ENCODE measurements at regions not wholly inside any gene's neighbourhood (a gene's known extent, or its start where the extent isn't known, plus 50 kb on each side); places are given as distances from the start of the nearest gene placed in this dataset.

DNA sequence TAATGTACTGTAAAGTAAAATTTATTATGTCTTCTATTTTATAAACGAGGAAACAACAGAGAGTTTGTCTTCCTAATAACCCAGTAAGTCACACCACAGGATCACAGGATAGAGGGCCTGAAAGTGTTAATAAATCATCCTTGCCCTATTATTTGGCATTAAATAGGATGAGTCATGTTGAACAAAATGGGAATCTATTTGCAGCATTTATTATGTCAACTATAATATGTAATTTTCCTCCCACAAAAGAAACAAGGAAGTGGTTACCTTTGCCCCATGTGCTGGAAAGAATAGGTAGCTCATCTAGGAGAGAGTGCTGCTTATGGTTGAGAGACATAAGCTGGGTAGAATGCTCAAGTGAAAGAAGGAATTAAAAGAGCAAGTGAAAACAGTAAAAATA lies 237.6 kb upstream of the NDST3 start:
- CTCF ChIA-PET = no interaction called here
- WGBS (ENCODE audit: missing lambda C conversion rate) = 3% methylated on average over 1 of the region's 1 CpG
- H3K9me3 ChIP-seq = no peaks in the 10 kb centered on the region
- no peak overlapping the region for H3K4me3 ChIP-seq
- H3K27ac ChIP-seq = no peak overlapping the region
- FAIRE-seq (no peak), ATAC-seq (no peak), DNase-seq (ENCODE audit: low read depth in 1 of 2, low spot score in 1 of 2) (peak in 1 of 2 experiments; percentile 3)
- H3K4me2 ChIP-seq = no peak overlapping the region
- POLR2A ChIA-PET = no interaction called here
- H3K4me1 ChIP-seq = no peaks in the 10 kb centered on the region
- TF ChIP-seq, protein P1, sequence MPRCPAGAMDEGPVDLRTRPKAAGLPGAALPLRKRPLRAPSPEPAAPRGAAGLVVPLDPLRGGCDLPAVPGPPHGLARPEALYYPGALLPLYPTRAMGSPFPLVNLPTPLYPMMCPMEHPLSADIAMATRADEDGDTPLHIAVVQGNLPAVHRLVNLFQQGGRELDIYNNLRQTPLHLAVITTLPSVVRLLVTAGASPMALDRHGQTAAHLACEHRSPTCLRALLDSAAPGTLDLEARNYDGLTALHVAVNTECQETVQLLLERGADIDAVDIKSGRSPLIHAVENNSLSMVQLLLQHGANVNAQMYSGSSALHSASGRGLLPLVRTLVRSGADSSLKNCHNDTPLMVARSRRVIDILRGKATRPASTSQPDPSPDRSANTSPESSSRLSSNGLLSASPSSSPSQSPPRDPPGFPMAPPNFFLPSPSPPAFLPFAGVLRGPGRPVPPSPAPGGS (IDR thresholded peaks at IDR 0.05) = no peak
- no peak for TF ChIP-seq HOXA7 (CRISPR knock-in tag; IDR thresholded peaks at IDR 0.05)
- TF ChIP-seq SREBF2 (IDR thresholded peaks at IDR 0.05) = no peak
- no peak for TF ChIP-seq POLR2AphosphoS2 (conservative IDR thresholded peaks at IDR 0.05; ENCODE audit: low read length)

DNA sequence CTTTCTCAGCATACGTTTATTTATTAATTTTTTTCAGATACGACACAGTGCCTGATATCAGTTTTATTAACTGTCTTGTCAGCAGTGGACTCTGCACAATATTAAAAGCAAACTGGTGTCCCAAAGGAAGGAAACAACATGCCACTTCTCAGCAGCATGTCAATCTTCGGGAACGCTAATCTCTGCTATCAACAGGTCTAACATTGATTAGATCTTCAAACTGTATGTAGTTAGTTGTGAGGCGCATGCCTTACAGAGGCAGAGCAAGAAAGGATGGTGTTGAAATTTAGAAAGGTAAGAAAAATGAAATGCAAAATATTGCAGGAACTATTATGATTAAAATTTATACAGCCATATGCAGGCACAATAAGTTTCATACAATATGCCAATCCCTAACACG lies 233.7 kb upstream of the NDST3 start:
- no peak overlapping the region for H3K27ac ChIP-seq
- no peak for ATAC-seq
- no peaks in the 10 kb centered on the region for H3K4me1 ChIP-seq
- ChIA-PET POLR2A (no interaction called here), CTCF (no interaction called here)
- DNase-seq (ENCODE audit: low read depth in 1 of 2, low spot score in 1 of 2) = no peak
- no peak overlapping the region for H3K4me2 ChIP-seq
- no peak for FAIRE-seq
- WGBS (ENCODE audit: missing lambda C conversion rate) = 65% methylated on average over 6 of the region's 6 CpGs
- TF ChIP-seq BHLHE40 (IDR thresholded peaks at IDR 0.05; ENCODE audit: low read depth, low read length) (no peak), JUN (IDR thresholded peaks at IDR 0.05) (no peak), ESRRA (IDR thresholded peaks at IDR 0.05; ENCODE audit: borderline replicate concordance, low read length) (no peak), MYC (IDR thresholded peaks at IDR 0.05; ENCODE audit: borderline replicate concordance, low read length) (no peak)
- TF ChIP-seq, protein P2, sequence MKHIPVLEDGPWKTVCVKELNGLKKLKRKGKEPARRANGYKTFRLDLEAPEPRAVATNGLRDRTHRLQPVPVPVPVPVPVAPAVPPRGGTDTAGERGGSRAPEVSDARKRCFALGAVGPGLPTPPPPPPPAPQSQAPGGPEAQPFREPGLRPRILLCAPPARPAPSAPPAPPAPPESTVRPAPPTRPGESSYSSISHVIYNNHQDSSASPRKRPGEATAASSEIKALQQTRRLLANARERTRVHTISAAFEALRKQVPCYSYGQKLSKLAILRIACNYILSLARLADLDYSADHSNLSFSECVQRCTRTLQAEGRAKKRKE (CRISPR knock-in tag; IDR thresholded peaks at IDR 0.05; ENCODE audit: low read depth) = no peak
- TF ChIP-seq, protein P3, sequence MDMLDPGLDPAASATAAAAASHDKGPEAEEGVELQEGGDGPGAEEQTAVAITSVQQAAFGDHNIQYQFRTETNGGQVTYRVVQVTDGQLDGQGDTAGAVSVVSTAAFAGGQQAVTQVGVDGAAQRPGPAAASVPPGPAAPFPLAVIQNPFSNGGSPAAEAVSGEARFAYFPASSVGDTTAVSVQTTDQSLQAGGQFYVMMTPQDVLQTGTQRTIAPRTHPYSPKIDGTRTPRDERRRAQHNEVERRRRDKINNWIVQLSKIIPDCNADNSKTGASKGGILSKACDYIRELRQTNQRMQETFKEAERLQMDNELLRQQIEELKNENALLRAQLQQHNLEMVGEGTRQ (IDR thresholded peaks at IDR 0.05) = no peak
- no peak overlapping the region for H3K4me3 ChIP-seq
- no peaks in the 10 kb centered on the region for H3K9me3 ChIP-seq

DNA sequence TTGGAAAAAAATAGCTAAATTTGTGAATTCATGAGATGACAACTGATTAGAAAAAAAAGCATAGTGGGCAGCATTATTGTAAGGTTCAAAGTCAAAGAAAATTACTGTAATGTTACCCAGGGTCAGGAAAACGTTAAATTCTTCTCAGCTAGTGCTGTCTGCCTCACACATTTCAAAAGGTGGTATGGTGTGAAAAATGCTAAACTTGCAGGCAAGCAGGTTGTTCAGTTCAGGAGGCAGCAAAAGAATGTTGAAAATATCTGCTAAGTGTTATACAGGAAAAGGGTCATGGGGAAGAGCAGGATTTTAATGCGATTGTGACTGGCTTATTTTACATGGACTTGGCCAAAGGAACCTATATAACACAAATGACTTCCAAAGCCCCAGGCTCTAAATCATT lies 232.5 kb upstream of the NDST3 start:
- Histone ChIP-seq H3K4me3 (no peak overlapping the region), H3K4me2 (no peak overlapping the region), H3K4me1 (no peaks in the 10 kb centered on the region), H3K9me3 (no peaks in the 10 kb centered on the region), H3K27ac (no peak overlapping the region)
- WGBS (ENCODE audit: missing lambda C conversion rate) = 52% methylated on average over 2 of the region's 2 CpGs
- TF ChIP-seq MAFK (IDR thresholded peaks at IDR 0.05; ENCODE audit: partially characterized antibody) (no peak), JUN (IDR thresholded peaks at IDR 0.05) (no peak), ZFP36 (IDR thresholded peaks at IDR 0.05; ENCODE audit: borderline replicate concordance, partially characterized antibody) (no peak), MYC (IDR thresholded peaks at IDR 0.05; ENCODE audit: borderline replicate concordance, low read length) (no peak), RFX5 (IDR thresholded peaks at IDR 0.05) (no peak), HEYL (CRISPR knock-in tag; IDR thresholded peaks at IDR 0.05) (no peak), ESRRA (IDR thresholded peaks at IDR 0.05; ENCODE audit: borderline replicate concordance, low read length) (no peak)
- POLR2A ChIA-PET = no interaction called here
- no peak for ATAC-seq
- no peak for FAIRE-seq
- CTCF ChIA-PET = no interaction called here
- DNase-seq (ENCODE audit: low read depth in 1 of 2, low spot score in 1 of 2) = no peak

DNA sequence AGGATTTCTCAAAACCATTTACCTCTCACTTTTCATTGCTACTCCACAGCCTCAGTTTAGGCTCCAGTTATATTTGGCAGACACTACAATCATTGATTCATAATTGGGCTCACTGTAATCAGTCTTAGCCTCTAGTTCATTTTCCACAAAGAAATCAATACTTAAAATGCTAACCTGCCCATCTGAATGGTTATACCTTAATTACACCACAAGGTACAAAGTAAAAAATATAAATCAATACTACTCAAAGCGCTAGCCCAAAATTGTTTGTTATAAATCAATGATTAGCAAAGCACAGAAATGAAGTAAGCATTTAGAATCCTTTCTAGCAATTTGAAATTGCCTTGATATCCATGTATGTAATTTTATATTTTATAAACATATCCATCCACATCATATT lies 222.6 kb upstream of the NDST3 start:
- ATAC-seq (no peak), FAIRE-seq (no peak), DNase-seq (ENCODE audit: low read depth in 1 of 2, low spot score in 1 of 2) (no peak)
- Histone ChIP-seq H3K27ac (no peak overlapping the region), H3K4me1 (no peaks in the 10 kb centered on the region), H3K4me2 (no peak overlapping the region), H3K4me3 (no peak overlapping the region), H3K9me3 (no peaks in the 10 kb centered on the region)
- ChIA-PET CTCF (no interaction called here), POLR2A (no interaction called here)
- 46% methylated on average over 1 of the region's 1 CpG for WGBS (ENCODE audit: missing lambda C conversion rate)
- TF ChIP-seq HOXB5 (CRISPR knock-in tag; IDR thresholded peaks at IDR 0.05) = no peak
- TF ChIP-seq, protein P4, sequence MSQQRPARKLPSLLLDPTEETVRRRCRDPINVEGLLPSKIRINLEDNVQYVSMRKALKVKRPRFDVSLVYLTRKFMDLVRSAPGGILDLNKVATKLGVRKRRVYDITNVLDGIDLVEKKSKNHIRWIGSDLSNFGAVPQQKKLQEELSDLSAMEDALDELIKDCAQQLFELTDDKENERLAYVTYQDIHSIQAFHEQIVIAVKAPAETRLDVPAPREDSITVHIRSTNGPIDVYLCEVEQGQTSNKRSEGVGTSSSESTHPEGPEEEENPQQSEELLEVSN (IDR thresholded peaks at IDR 0.05; ENCODE audit: borderline replicate concordance, low read depth) = no peak
- TF ChIP-seq, protein P5, sequence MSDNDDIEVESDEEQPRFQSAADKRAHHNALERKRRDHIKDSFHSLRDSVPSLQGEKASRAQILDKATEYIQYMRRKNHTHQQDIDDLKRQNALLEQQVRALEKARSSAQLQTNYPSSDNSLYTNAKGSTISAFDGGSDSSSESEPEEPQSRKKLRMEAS (IDR thresholded peaks at IDR 0.05) = no peak
- no peak for TF ChIP-seq ZSCAN20 (CRISPR knock-in tag; IDR thresholded peaks at IDR 0.05)
- TF ChIP-seq MAFK (IDR thresholded peaks at IDR 0.05; ENCODE audit: partially characterized antibody) = no peak
- TF ChIP-seq MAZ (IDR thresholded peaks at IDR 0.05; ENCODE audit: borderline replicate concordance, low read depth, low read length) = no peak
- no peak for TF ChIP-seq FOSL2 (IDR thresholded peaks at IDR 0.05)
- TF ChIP-seq FOSL2 (CRISPR knock-in tag; IDR thresholded peaks at IDR 0.05) = no peak
- TF ChIP-seq, protein P6, sequence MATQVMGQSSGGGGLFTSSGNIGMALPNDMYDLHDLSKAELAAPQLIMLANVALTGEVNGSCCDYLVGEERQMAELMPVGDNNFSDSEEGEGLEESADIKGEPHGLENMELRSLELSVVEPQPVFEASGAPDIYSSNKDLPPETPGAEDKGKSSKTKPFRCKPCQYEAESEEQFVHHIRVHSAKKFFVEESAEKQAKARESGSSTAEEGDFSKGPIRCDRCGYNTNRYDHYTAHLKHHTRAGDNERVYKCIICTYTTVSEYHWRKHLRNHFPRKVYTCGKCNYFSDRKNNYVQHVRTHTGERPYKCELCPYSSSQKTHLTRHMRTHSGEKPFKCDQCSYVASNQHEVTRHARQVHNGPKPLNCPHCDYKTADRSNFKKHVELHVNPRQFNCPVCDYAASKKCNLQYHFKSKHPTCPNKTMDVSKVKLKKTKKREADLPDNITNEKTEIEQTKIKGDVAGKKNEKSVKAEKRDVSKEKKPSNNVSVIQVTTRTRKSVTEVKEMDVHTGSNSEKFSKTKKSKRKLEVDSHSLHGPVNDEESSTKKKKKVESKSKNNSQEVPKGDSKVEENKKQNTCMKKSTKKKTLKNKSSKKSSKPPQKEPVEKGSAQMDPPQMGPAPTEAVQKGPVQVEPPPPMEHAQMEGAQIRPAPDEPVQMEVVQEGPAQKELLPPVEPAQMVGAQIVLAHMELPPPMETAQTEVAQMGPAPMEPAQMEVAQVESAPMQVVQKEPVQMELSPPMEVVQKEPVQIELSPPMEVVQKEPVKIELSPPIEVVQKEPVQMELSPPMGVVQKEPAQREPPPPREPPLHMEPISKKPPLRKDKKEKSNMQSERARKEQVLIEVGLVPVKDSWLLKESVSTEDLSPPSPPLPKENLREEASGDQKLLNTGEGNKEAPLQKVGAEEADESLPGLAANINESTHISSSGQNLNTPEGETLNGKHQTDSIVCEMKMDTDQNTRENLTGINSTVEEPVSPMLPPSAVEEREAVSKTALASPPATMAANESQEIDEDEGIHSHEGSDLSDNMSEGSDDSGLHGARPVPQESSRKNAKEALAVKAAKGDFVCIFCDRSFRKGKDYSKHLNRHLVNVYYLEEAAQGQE (IDR thresholded peaks at IDR 0.05) = no peak
- TF ChIP-seq, protein P7, sequence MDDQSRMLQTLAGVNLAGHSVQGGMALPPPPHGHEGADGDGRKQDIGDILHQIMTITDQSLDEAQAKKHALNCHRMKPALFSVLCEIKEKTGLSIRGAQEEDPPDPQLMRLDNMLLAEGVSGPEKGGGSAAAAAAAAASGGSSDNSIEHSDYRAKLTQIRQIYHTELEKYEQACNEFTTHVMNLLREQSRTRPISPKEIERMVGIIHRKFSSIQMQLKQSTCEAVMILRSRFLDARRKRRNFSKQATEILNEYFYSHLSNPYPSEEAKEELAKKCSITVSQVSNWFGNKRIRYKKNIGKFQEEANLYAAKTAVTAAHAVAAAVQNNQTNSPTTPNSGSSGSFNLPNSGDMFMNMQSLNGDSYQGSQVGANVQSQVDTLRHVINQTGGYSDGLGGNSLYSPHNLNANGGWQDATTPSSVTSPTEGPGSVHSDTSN (IDR thresholded peaks at IDR 0.05) = no peak

Data from A549 (cell line).